NCI-H128 (cell line): ENCODE measurements at regions not wholly inside any gene's neighbourhood (a gene's known extent, or its start where the extent isn't known, plus 50 kb on each side); places are given as distances from the start of the nearest gene placed in this dataset.

Experiments used
- DNase-seq: peaks from one replicate; lab custom pipeline; 2025; ENCODE audit not compliant: unreplicated experiment; lab: John Stamatoyannopoulos, UW

DNA sequence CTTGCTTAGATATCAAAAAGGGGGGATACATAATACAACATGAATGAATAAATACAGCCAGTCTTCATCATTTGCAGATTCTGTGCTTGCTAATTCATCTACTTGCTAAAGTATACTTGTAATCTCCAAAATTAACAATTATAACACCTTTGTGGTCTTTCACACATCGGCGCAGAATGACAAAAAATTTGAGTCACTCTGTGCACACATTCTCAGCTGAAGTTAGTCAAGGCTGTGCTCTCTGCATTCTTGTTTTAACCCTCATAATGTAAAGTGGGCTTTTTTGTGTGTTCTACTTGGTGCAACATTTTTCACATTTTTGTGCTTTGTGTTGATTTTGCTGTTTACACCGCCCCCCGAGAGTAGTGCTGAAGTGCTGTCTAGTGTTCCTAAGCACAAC is 65.8 kb upstream of the GPRIN3 start:
- no peak for DNase-seq

DNA sequence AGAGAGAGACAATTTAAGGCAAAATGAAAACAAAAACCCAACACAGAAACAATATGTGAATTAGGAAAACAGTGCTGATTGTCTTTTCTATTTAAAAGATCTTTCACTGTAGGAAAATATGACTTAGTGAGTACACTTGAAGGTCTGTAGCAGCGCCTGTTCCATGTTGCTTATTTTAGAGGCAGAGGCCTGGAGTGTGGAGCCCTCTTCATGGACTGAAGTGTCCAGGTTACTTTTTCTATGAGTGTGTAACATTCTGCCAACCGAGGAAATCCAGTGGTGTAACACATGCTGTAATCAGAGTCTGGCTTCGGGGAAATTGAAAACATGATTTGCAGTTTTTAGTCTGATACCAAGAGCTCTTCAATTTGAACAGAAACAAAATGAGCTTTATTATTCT is 64.0 kb upstream of the GPRIN3 start:
- DNase-seq, result no peak

DNA sequence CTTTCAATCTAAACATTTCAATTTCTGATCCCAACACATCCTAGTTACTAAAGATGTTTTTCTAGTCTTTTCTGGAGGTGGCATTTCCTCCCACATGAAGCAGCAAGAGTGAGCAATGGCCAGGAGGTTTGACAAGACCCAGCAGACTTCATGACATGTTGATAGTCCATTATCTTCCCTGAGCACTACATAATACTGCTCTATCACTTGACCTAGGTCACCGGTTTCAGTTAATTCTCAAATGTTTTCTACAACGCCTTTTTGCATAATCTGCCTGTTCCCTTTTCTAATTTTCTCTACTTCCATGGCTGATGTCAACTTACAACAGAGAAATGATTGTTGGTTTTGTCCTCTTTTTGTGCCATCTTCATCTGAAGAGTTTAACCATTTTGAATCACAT is 62.0 kb upstream of the GPRIN3 start:
- DNase-seq, result no peak

DNA sequence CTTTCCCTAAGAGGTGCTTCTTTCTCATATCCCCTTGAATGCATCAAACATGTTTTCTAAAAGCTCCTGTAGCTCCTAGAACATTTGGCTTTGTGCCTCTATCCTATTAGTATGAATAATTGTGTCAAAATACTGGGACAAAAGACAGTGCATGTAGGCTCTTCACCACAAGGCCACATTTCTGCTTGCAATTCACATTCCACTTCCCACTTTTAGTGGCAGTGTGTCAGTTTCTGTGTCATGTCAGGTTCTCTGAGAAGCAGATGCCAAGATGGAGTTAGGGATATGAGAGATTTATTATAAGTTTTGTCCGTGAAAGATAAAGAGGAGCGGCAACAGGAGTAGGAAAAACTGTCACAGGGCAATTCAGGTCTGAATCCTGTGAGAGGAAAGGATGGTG is 61.3 kb upstream of the GPRIN3 start:
- no peak for DNase-seq

DNA sequence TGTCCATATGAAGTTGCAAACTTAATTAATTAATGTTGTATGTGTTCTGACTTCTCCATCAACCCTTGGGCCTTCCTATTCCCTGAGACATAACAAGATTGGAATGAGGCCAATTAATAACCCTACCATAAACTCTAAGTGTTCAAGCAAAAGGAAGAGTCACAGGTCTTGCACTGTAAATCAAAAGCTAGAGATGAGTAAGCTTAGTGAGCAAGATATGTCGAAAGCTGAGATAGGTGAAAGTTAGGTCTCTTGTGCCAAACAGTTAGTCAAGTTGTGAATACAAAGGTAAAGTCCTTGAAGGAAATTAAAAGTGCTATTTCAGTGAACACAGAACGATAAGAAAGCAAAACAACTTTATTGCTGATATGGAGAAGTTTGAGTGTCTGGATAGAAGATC is 58.2 kb upstream of the GPRIN3 start:
- no peak for DNase-seq

DNA sequence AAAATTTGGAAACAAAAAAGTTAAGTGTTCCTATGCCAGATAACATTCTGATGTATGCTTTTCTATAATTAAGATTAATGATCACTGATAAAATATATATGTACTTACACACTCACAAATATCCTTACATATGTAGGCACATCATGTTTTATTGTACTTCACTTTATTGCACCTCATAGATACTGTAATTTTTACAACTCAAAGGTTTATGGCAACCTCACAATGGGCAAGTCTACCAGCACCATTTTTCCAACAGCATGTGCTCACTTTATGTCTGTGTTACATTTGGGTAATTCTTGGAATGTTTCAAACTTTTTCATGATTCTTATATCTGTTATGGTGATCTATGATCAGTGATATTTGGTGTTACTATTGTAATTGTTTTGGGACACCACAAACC is 57.8 kb upstream of the GPRIN3 start:
- no peak for DNase-seq

DNA sequence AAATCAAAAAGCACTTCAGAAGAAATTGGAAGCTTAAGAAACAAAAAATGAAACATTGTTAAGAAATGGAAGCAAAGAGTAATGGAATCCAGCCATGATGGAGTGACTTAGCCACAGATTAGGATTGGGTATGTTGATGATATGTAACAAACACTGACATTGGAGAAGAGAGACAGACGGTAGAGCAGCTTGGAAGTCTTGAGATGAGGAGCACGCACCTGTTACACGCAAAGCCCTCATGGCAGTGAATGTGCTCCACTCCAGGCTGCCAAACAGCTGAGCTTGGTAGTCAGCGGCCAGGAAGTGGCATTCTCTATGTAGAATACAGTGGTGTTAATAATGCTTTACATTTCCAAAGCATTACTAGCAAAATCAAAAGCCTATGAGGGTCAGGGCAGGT is 56.9 kb upstream of the GPRIN3 start:
- DNase-seq, result no peak

DNA sequence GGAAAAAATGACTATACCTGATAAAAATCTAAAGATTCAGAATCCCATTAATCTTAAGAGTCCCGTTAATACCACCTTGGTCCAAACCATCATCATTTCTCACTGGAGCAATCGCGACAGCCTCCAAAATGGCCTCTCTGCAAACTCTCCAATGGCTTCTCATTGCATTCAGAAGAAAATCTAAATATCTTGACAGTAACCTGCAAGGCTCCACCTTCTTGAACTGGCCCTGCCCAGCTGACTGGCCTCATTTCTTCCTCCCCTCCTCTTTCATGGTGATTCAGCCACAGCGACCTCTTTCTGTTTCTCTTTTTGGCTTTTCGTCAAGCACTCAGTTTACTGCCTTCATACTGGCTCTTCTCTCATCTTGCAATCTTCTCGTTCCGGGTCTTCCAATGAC is 56.2 kb upstream of the GPRIN3 start:
- DNase-seq, result no peak

DNA sequence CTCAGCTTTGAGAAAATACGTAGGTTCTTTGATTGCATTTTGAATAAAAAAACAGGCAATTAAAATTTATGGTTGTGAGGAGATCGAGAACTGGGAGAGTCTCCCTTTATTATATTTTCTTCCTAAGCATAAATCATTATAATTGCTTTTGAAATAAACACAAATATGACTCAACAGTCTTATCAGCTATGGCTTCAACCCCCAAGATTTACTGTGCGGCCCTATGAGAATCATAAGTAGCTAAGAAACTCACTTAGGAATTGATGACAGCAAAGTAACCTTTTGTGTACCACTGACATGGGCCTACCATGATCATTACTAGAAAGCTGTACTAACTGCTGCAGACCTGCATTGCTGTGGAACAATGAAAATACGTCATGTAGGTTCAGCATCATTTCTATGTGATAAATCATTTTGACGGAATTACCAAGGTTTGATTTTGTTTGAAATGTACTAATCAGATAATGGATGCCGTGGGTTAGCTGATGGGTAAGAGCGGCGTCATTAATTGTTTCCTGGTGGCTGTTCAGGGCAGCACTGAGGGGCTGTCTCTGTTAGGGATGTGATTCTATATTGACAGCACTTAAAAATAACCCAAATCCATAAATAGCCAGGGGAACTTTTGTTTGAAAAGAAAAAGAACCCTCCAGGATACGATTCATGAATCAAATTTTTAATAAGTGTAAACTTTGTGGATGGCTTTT is 51.5 kb upstream of the GPRIN3 start:
- no peak for DNase-seq

DNA sequence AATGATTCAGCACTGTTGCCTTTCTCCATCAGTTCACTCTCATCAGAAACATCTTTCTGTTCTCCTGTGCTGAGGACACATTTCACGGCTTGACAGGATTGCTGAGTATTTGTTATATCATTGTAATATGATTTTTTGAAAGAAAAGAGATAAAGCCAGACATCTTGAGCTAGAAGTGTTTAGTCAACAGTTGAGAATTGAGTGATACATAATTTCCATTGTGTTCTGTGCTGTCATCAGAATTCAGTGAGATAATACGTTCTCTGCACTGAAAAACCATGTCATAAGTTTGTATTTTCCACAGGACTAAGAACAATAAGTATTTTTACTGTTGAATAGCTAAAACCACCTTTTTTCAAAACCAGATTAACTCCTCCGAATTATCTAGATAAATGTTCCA is 50.2 kb upstream of the GPRIN3 start:
- DNase-seq, result no peak
